Calu3 (cell line): ENCODE measurements at regions not wholly inside any gene's neighbourhood (a gene's known extent, or its start where the extent isn't known, plus 50 kb on each side); places are given as distances from the start of the nearest gene placed in this dataset.
A peak's percentile ranks its signal among the peaks of the same experiment; 100 is the strongest.

ENCODE experiments used
- BruUV-seq: library from RNA; stranded (reverse); fragments of 400-500 nt; replicated peaks from 2 replicates; lab custom pipeline; 2021; lab: Mats Ljungman, UMichigan
- CTCF ChIA-PET: fragments of 300-600 bp; sonication (Branson Sonifier 250); formaldehyde crosslinking; loops from one replicate; lab custom pipeline; 2022; ENCODE audit warnings: antibody characterized with exemption; lab: Charles Lee
- DNase-seq: peaks from one replicate; pipeline ENCODE4 v3.0.0; 2022
- H3K27ac Mint-ChIP-seq: one replicate; pipeline ENCODE4 v1.8.0; 2022; ENCODE audit warnings: mixed read lengths; ENCODE audit not compliant: unreplicated experiment
- H3K27me3 Mint-ChIP-seq: one replicate; pipeline ENCODE4 v1.8.0; 2022; ENCODE audit warnings: mixed read lengths; ENCODE audit not compliant: unreplicated experiment
- H3K36me3 Mint-ChIP-seq: one replicate; pipeline ENCODE4 v1.8.0; 2022; ENCODE audit warnings: mild to moderate bottlenecking, moderate library complexity, mixed read lengths; ENCODE audit not compliant: insufficient read depth, unreplicated experiment
- H3K4me1 Mint-ChIP-seq: one replicate; pipeline ENCODE4 v1.8.0; 2022; ENCODE audit warnings: mild to moderate bottlenecking, low read depth, mixed read lengths; ENCODE audit not compliant: unreplicated experiment
- H3K4me3 Mint-ChIP-seq: one replicate; pipeline ENCODE4 v1.8.0; 2022; ENCODE audit warnings: mild to moderate bottlenecking, low read depth, moderate library complexity, mixed read lengths; ENCODE audit not compliant: unreplicated experiment
- H3K9me3 Mint-ChIP-seq: one replicate; pipeline ENCODE4 v1.8.0; 2022; ENCODE audit warnings: low read depth, mixed read lengths; ENCODE audit not compliant: unreplicated experiment
- CTCF ChIP-seq: fragments of 200-600 bp; IDR thresholded peaks from one replicate; pipeline ENCODE4 v1.8.0; 2022; ENCODE audit warnings: antibody characterized with exemption; ENCODE audit not compliant: unreplicated experiment
- intact Hi-C: fragments of 100-400 bp; cut with micrococcal nuclease; formaldehyde crosslinking; loops from one replicate; pipeline ENCODE4 v1.10.0; 2022; ENCODE audit not compliant: unreplicated experiment

- Mint-ChIP-seq H3K27ac (no peak overlapping the region), H3K36me3 (no peaks in the 10 kb centered on the region), H3K4me3 (no peak overlapping the region), H3K4me1 (no peaks in the 10 kb centered on the region), H3K9me3 (peaks cover 12% of the 10 kb centered on the region), H3K27me3 (peaks cover 17% of the 10 kb centered on the region)
- BruUV-seq, result no TSS peak
- no peak for DNase-seq
- TF ChIP-seq CTCF, result no peak
- CTCF ChIA-PET, result no interaction called here
- intact Hi-C loops, result no loop called here
Observed at GRCh38 chr16:17589898-17590297, 119.1 kb upstream of the XYLT1 start.

- no peak for DNase-seq
- BruUV-seq, result no TSS peak
- H3K27ac Mint-ChIP-seq, result no peak overlapping the region
- H3K27me3 Mint-ChIP-seq, result peaks cover 29% of the 10 kb centered on the region
- CTCF ChIA-PET, result no interaction called here
- peaks cover 18% of the 10 kb centered on the region for H3K9me3 Mint-ChIP-seq
- no peaks in the 10 kb centered on the region for H3K36me3 Mint-ChIP-seq
- no peaks in the 10 kb centered on the region for H3K4me1 Mint-ChIP-seq
- intact Hi-C loops, result no loop called here
- TF ChIP-seq CTCF, result no peak
- no peak overlapping the region for H3K4me3 Mint-ChIP-seq
Observed at GRCh38 chr16:17585449-17586074, 114.8 kb upstream of the XYLT1 start.

- CTCF ChIA-PET, result interaction anchor here (0.8 to 1.8 kb wide), 10 partner anchors 9 to 718 kb away, joined by 3 to 16 read pairs (median 4); no protein-coding TSS in a partner anchor
- TF ChIP-seq CTCF, result peak; percentile 84
- Mint-ChIP-seq H3K9me3 (peaks cover 5% of the 10 kb centered on the region), H3K27me3 (peaks cover 13% of the 10 kb centered on the region), H3K27ac (no peak overlapping the region), H3K4me3 (no peak overlapping the region), H3K36me3 (no peaks in the 10 kb centered on the region), H3K4me1 (peaks cover 12% of the 10 kb centered on the region)
- DNase-seq, result peak; percentile 82
- intact Hi-C loops, result loop anchor here (5.0 kb wide), 3 partner anchors 102 to 717 kb away; no protein-coding TSS in a partner anchor
- BruUV-seq, result no TSS peak
Observed at GRCh38 chr16:17578981-17579874, 108.5 kb upstream of the XYLT1 start.

GRCh38 chr16:17574256-17574655 is 103.5 kb upstream of the XYLT1 start:
- Mint-ChIP-seq H3K4me3 (no peak overlapping the region), H3K36me3 (no peaks in the 10 kb centered on the region), H3K27ac (no peak overlapping the region), H3K27me3 (no peaks in the 10 kb centered on the region), H3K9me3 (no peaks in the 10 kb centered on the region), H3K4me1 (peaks cover 33% of the 10 kb centered on the region)
- CTCF ChIA-PET, result interaction anchor here (0.6 kb wide), 1 partner anchor 177 kb away, joined by 3 read pairs; no protein-coding TSS in a partner anchor
- no TSS peak for BruUV-seq
- DNase-seq, result no peak
- TF ChIP-seq CTCF, result no peak
- intact Hi-C loops, result no loop called here
